Subcutaneous abdominal adipose tissue (tissue), 5 donors: ENCODE measurements at regions not wholly inside any gene's neighbourhood (a gene's known extent, or its start where the extent isn't known, plus 50 kb on each side); places are given as distances from the start of the nearest gene placed in this dataset.

Experiments
- H3K27ac ChIP-seq: one replicate; pipeline ENCODE4 v1.7.0; 2013; ENCODE audit warnings: low read depth, mild to moderate bottlenecking, inconsistent platforms, low read length, moderate library complexity
- H3K27me3 ChIP-seq, 5 donors: one replicate each; pipeline ENCODE4 v1.7.0; 2013; ENCODE audit warnings: low read length in 5 of 5, inconsistent platforms in 1 of 5; ENCODE audit not compliant: control insufficient read depth in 5 of 5, insufficient read depth in 4 of 5
- H3K36me3 ChIP-seq, 5 donors: one replicate each; pipeline ENCODE4 v1.7.0; 2013; ENCODE audit warnings: low read length in 5 of 5; ENCODE audit not compliant: control insufficient read depth in 5 of 5, insufficient read depth in 5 of 5
- H3K4me1 ChIP-seq, 5 donors: one replicate each; pipeline ENCODE4 v1.7.0; 2013; ENCODE audit warnings: low read length in 5 of 5, mild to moderate bottlenecking in 3 of 5, moderate library complexity in 1 of 5; ENCODE audit not compliant: control insufficient read depth in 5 of 5, insufficient read depth in 5 of 5
- H3K4me3 ChIP-seq, 5 donors: one replicate each; pipeline ENCODE4 v1.7.0; 2013; ENCODE audit warnings: low read length in 5 of 5, low read depth in 1 of 5
- H3K9ac ChIP-seq, 5 donors: one replicate each; pipeline ENCODE4 v1.7.0; 2013; ENCODE audit warnings: low read length in 5 of 5, mild to moderate bottlenecking in 4 of 5, moderate library complexity in 3 of 5
- H3K9me3 ChIP-seq, 5 donors: one replicate each; pipeline ENCODE4 v1.7.0; 2013; ENCODE audit warnings: low read length in 5 of 5; ENCODE audit not compliant: control insufficient read depth in 5 of 5
- donor health status: healthy.
- donor health status: healthy.
- donor health status: healthy.
- donor health status: healthy.
- donor health status: healthy.

DNA sequence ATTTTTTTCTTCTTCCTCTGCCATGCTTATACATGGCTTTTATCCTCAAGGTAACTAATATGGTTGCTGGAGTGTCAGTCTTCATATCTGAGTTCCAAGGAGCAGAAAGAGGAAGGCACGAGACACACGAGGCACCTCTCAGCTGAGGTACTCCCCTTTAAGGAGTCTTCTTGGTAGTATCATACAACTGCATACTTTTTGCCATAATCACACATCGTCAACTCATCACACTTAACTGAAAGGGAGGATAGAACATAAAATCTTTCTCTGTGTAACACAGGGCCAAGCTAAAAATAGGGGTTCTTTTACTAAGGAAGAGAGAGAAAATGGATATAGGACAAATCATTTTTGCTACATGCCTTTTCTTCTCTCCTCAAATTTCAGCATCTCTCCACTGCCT is 104.2 kb downstream of the OXSM start:
- Histone ChIP-seq H3K4me3 (no peak overlapping the region), H3K9me3 (no peaks in the 10 kb centered on the region), H3K4me1 (no peaks in the 10 kb centered on the region), H3K36me3 (no peaks in the 10 kb centered on the region), H3K9ac (no peak overlapping the region), H3K27me3 (no peaks in the 10 kb centered on the region), H3K27ac (no peak overlapping the region)

GRCh38 chr3:25895031-25895430 is 105.1 kb downstream of the OXSM start:
- Histone ChIP-seq H3K9ac (no peak overlapping the region), H3K4me3 (no peak overlapping the region), H3K4me1 (no peaks in the 10 kb centered on the region), H3K9me3 (no peaks in the 10 kb centered on the region), H3K27me3 (no peaks in the 10 kb centered on the region), H3K27ac (no peak overlapping the region), H3K36me3 (no peaks in the 10 kb centered on the region)

DNA sequence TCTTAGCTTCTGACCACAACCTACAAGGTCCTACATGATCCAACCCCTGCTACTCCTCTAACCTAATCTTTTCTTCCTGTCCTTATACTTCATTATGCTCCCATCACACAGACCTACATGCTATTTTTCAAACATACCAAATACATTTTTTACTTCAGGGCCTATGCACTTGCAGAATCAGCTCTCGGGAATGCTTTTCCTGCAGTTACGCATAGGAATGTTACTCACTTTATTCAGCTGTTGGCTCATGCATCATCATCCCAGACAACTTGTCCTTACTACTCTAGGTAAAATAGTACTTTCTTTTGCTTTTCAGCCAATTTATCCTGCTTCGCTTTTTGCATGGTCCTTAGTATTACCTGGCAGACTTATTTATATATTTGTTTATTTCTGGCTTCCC is 105.6 kb downstream of the OXSM start:
- Histone ChIP-seq H3K36me3 (no peaks in the 10 kb centered on the region), H3K4me1 (no peaks in the 10 kb centered on the region), H3K4me3 (no peak overlapping the region), H3K9me3 (no peaks in the 10 kb centered on the region), H3K9ac (no peak overlapping the region), H3K27me3 (no peaks in the 10 kb centered on the region), H3K27ac (no peak overlapping the region)

DNA sequence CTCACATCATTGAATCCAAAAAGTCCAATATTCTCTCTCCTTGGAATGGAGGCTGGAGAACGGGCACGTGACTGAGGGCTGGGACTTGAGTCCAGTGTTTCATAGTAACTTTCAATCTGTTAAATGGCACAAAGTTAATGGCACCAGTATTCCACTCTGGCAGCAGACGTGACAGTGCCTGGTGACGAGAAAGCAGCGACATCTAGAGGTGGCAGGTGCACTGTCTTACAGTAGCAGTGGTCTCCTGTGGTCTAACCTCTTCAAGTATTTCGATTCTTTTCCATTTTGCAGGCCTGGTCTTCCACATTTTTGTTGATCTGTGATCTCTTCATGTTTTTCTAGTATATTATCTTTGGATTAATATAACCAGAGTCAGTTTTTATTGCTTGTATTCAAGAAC is 107.1 kb downstream of the OXSM start:
- H3K27me3 ChIP-seq = no peaks in the 10 kb centered on the region
- no peaks in the 10 kb centered on the region for H3K36me3 ChIP-seq
- no peak overlapping the region for H3K9ac ChIP-seq
- H3K4me3 ChIP-seq = no peak overlapping the region
- no peaks in the 10 kb centered on the region for H3K4me1 ChIP-seq
- no peak overlapping the region for H3K27ac ChIP-seq
- no peaks in the 10 kb centered on the region for H3K9me3 ChIP-seq

GRCh38 chr3:25899352-25900101 is 109.6 kb downstream of the OXSM start:
- Histone ChIP-seq H3K36me3 (no peaks in the 10 kb centered on the region), H3K27me3 (no peaks in the 10 kb centered on the region), H3K9ac (no peak overlapping the region), H3K4me3 (no peak overlapping the region), H3K27ac (no peak overlapping the region), H3K9me3 (no peaks in the 10 kb centered on the region), H3K4me1 (no peaks in the 10 kb centered on the region)

GRCh38 chr3:25900161-25900560 is 110.3 kb downstream of the OXSM start:
- H3K27me3 ChIP-seq = no peaks in the 10 kb centered on the region
- no peak overlapping the region for H3K9ac ChIP-seq
- H3K36me3 ChIP-seq = no peaks in the 10 kb centered on the region
- H3K4me1 ChIP-seq = no peaks in the 10 kb centered on the region
- H3K4me3 ChIP-seq = no peak overlapping the region
- H3K9me3 ChIP-seq = no peaks in the 10 kb centered on the region
- no peak overlapping the region for H3K27ac ChIP-seq

- Histone ChIP-seq H3K4me1 (no peaks in the 10 kb centered on the region), H3K9me3 (no peaks in the 10 kb centered on the region), H3K27me3 (no peaks in the 10 kb centered on the region), H3K9ac (no peak overlapping the region), H3K36me3 (no peaks in the 10 kb centered on the region), H3K4me3 (no peak overlapping the region), H3K27ac (no peak overlapping the region)
These were observed 111.9 kb downstream of the OXSM start for GRCh38 chr3:25901796-25902195.

DNA sequence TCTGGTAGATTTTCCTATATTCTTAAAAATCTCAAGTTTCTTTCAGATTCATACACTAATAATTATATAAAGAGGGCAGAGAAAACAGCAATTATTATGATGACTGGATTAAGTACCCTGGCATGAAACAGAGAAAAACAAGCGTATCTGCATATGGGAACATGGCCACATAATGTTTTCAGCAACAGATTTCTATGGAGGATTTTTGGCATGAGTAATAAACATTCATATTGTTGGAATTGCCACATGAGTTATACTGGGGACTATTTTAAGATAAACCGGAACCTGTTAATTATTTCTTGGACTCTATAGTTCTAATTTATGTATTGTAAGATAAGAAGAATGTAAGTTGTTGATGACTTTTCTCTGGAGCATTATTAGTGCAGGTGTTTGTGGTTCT is 112.7 kb downstream of the OXSM start:
- no peaks in the 10 kb centered on the region for H3K4me1 ChIP-seq

DNA sequence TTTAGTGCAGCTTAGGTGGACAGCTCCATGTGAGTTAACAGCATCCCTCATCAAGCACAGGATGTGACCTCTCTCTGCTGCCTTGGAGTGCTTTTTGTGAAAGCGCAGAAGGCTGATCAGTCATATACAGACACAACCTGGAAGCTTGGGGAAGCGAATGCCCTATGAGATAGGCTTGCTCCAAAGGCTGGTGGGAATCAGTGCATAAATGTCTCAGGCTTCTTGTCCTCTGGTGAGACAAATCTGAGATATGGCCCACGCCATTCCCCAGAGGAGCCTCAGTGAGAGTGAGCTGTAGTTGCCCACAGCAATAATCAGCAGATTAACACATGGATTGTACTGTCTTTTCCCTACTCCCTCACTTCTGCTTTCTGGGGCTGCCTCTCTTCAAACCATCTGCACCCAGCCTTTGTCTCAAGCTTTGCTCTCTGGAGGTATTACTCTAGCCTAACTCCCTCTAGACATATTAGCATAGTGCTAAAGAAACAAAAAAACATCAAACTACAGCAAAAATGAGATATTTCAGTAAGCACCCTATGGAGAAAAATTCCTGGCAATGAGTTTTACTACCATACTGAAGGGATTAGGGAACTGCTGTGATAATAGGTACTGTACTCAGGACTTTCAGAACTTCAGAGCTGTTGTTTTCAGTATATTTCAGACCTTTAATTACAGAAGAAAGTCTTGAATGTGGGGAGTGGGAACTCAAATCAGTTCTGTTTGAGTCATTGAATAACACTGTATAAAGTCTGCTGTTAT is 113.7 kb downstream of the OXSM start:
- no peaks in the 10 kb centered on the region for H3K4me1 ChIP-seq
- no peaks in the 10 kb centered on the region for H3K36me3 ChIP-seq
- no peak overlapping the region for H3K4me3 ChIP-seq
- H3K27ac ChIP-seq = no peak overlapping the region
- no peaks in the 10 kb centered on the region for H3K27me3 ChIP-seq
- H3K9me3 ChIP-seq = no peaks in the 10 kb centered on the region
- no peak overlapping the region for H3K9ac ChIP-seq

More for the DNA sequence above, 112.7 kb downstream of the OXSM start:
- Histone ChIP-seq H3K27ac (no peak overlapping the region), H3K36me3 (no peaks in the 10 kb centered on the region), H3K27me3 (no peaks in the 10 kb centered on the region), H3K4me3 (no peak overlapping the region), H3K9me3 (no peaks in the 10 kb centered on the region), H3K9ac (no peak overlapping the region)

DNA sequence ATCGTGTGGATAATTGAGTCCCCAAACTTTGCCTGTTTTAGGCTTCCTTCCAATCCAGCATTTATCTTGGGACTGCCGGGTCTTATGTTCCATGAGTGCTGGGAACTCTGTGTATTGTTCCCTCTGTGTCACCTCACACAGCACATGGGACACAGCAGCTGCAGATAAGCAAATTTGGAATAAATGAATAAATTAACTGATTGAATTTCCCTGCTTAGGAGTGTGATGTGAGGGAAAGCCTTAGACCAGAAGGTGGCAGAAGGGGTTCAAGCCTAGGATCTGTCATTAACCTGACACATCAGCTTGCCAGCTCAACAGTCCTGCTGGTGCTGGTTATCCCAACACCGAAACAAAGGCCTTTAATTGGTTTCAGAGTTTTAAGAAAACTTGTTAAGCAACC is 114.3 kb downstream of the OXSM start:
- no peaks in the 10 kb centered on the region for H3K9me3 ChIP-seq
- no peaks in the 10 kb centered on the region for H3K4me1 ChIP-seq
- no peaks in the 10 kb centered on the region for H3K27me3 ChIP-seq
- no peak overlapping the region for H3K27ac ChIP-seq
- no peaks in the 10 kb centered on the region for H3K36me3 ChIP-seq
- H3K4me3 ChIP-seq = no peak overlapping the region
- no peak overlapping the region for H3K9ac ChIP-seq
